ENCODE measurements at regions not wholly inside any gene's neighbourhood (a gene's known extent, or its start where the extent isn't known, plus 50 kb on each side); places are given as distances from the start of the nearest gene placed in this dataset.

GRCh38 chr10:64067009-64067606 is 545.9 kb downstream of the REEP3 start:
- Histone ChIP-seq H3K9me3 (ENCODE audit: control insufficient read depth in 2 of 2, insufficient read depth in 1 of 2, low read depth in 1 of 2, low read length in 1 of 2) (no peaks in the 10 kb centered on the region), H3K36me3 (ENCODE audit: control insufficient read depth in 2 of 2, insufficient read depth in 2 of 2, low read length in 1 of 2) (no peaks in the 10 kb centered on the region), H3K27me3 (ENCODE audit: control insufficient read depth in 1 of 2, insufficient read depth in 2 of 2, low read length in 2 of 2) (no peaks in the 10 kb centered on the region), H3K4me3 (ENCODE audit: low read depth in 1 of 2, low read length in 2 of 2) (no peak overlapping the region), H3K27ac (ENCODE audit: low read depth in 2 of 2, low read length in 1 of 2) (no peak overlapping the region), H3K4me1 (ENCODE audit: control insufficient read depth in 2 of 2, insufficient read depth in 2 of 2, low read length in 1 of 2) (no peaks in the 10 kb centered on the region)
- WGBS, 2 donors, result 39 to 52% methylated on average over 4 of the region's 4 CpGs

DNA sequence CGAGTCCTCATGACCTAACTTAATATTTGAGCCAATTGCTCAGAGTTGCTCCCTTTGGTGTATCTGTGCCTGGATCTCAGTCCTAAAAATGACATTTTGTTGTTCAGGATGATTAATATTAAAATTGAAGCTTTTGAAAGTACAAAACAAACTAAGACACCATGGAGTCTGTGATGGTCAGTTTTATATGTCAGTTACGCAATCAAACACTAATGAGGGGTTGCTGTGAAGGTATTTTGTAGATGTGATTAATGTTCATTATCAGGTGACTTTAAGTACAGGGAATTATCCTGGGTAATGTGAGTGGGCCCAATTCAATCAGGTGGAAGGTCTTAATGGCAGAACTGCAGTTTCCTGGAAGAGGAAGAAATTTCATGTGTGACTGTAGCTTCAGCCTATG is 546.7 kb downstream of the REEP3 start:
- no peak overlapping the region for H3K27ac ChIP-seq (ENCODE audit: low read depth in 2 of 2, low read length in 1 of 2)
- no peaks in the 10 kb centered on the region for H3K27me3 ChIP-seq (ENCODE audit: control insufficient read depth in 1 of 2, insufficient read depth in 2 of 2, low read length in 2 of 2)
- H3K36me3 ChIP-seq (ENCODE audit: control insufficient read depth in 2 of 2, insufficient read depth in 2 of 2, low read length in 1 of 2), result no peaks in the 10 kb centered on the region
- 86 to 94% methylated on average over 2 of the region's 2 CpGs for WGBS, 2 donors
- no peaks in the 10 kb centered on the region for H3K4me1 ChIP-seq (ENCODE audit: control insufficient read depth in 2 of 2, insufficient read depth in 2 of 2, low read length in 1 of 2)
- no peaks in the 10 kb centered on the region for H3K9me3 ChIP-seq (ENCODE audit: control insufficient read depth in 2 of 2, insufficient read depth in 1 of 2, low read depth in 1 of 2, low read length in 1 of 2)
- H3K4me3 ChIP-seq (ENCODE audit: low read depth in 1 of 2, low read length in 2 of 2), result no peak overlapping the region

DNA sequence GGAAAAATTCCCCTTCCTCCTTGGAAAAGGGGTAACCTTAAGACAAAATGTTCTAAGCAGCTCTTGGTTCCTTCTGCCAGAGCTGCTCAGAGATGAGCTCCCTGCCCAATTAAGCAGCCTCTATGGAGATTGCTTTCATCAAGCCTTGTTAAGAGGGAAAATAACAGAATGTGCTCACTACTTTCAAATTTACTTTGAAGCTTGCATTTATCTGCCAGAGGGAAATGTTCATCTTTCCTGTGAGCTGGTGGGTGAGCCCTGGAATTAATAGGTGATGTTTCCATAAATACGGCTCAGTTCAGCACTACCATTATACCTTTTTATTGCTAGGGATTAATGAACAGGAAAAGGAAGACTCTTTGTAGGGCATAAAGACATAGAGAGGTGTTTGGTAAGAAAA is 549.0 kb downstream of the REEP3 start:
- 79 to 81% methylated on average over 1 of the region's 1 CpG for WGBS, 2 donors
- Histone ChIP-seq H3K9me3 (ENCODE audit: control insufficient read depth in 2 of 2, insufficient read depth in 1 of 2, low read depth in 1 of 2, low read length in 1 of 2) (no peaks in the 10 kb centered on the region), H3K27ac (ENCODE audit: low read depth in 2 of 2, low read length in 1 of 2) (no peak overlapping the region), H3K27me3 (ENCODE audit: control insufficient read depth in 1 of 2, insufficient read depth in 2 of 2, low read length in 2 of 2) (no peaks in the 10 kb centered on the region), H3K36me3 (ENCODE audit: control insufficient read depth in 2 of 2, insufficient read depth in 2 of 2, low read length in 1 of 2) (no peaks in the 10 kb centered on the region), H3K4me1 (ENCODE audit: control insufficient read depth in 2 of 2, insufficient read depth in 2 of 2, low read length in 1 of 2) (no peaks in the 10 kb centered on the region), H3K4me3 (ENCODE audit: low read depth in 1 of 2, low read length in 2 of 2) (no peak overlapping the region)

DNA sequence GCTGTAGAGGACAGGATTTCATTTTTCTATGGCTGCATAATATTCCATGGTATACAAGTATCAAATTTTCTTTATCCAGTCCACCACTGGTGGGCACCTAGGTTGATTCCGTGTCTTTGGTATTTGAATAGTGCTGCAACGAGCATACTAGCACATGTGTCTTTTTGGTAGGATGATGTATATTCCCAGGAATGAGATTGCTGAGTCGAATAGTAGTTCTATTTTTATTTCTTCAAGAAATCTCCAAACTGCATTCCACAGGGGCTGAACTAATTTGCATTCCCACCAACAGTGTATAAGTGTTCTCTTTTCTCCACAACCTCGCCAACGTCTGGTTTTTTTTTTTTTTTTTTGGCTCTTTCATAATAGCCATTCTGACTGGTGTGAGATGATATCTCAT is 550.0 kb downstream of the REEP3 start:
- Histone ChIP-seq H3K4me1 (ENCODE audit: control insufficient read depth in 2 of 2, insufficient read depth in 2 of 2, low read length in 1 of 2) (no peaks in the 10 kb centered on the region), H3K9me3 (ENCODE audit: control insufficient read depth in 2 of 2, insufficient read depth in 1 of 2, low read depth in 1 of 2, low read length in 1 of 2) (no peaks in the 10 kb centered on the region), H3K36me3 (ENCODE audit: control insufficient read depth in 2 of 2, insufficient read depth in 2 of 2, low read length in 1 of 2) (no peaks in the 10 kb centered on the region), H3K27ac (ENCODE audit: low read depth in 2 of 2, low read length in 1 of 2) (no peak overlapping the region), H3K4me3 (ENCODE audit: low read depth in 1 of 2, low read length in 2 of 2) (no peak overlapping the region), H3K27me3 (ENCODE audit: control insufficient read depth in 1 of 2, insufficient read depth in 2 of 2, low read length in 2 of 2) (no peaks in the 10 kb centered on the region)
- 56 to 61% methylated on average over 5 of the region's 5 CpGs for WGBS, 2 donors

GRCh38 chr10:64075604-64076003 is 554.4 kb downstream of the REEP3 start:
- Histone ChIP-seq H3K9me3 (ENCODE audit: control insufficient read depth in 2 of 2, insufficient read depth in 1 of 2, low read depth in 1 of 2, low read length in 1 of 2) (no peaks in the 10 kb centered on the region), H3K27me3 (ENCODE audit: control insufficient read depth in 1 of 2, insufficient read depth in 2 of 2, low read length in 2 of 2) (no peaks in the 10 kb centered on the region), H3K4me1 (ENCODE audit: control insufficient read depth in 2 of 2, insufficient read depth in 2 of 2, low read length in 1 of 2) (no peaks in the 10 kb centered on the region), H3K36me3 (ENCODE audit: control insufficient read depth in 2 of 2, insufficient read depth in 2 of 2, low read length in 1 of 2) (no peaks in the 10 kb centered on the region), H3K4me3 (ENCODE audit: low read depth in 1 of 2, low read length in 2 of 2) (no peak overlapping the region), H3K27ac (ENCODE audit: low read depth in 2 of 2, low read length in 1 of 2) (no peak overlapping the region)
- 76 to 88% methylated on average over 2 of the region's 2 CpGs for WGBS, 2 donors

DNA sequence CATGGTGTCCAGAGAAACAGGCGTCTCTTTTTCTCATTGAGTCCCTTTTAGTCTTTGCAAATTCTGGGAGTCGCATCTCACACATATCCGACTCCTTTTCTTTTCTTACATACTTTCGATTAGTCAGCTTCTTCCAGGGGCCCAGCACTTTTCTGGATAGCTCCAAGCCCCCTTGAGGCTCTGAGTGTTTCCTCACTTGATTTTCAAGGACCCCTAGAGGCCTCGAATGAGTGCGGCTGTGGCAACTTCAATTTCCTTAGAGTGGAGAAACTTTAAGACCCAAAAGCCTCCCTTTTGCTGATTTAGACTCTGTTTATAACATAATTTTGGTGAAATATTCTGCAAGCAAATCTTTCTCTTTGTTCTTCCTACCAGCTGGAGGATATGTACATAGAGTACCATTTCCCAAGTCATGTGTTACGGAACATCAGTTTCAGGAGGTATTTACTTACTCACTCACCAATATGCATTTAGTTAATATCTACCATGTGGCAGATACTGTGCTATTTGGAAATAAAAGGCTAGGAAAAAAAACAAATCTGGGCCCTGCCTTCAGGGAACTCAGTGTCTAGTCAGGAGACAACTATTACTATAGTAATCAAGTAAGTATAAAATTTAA is 555.2 kb downstream of the REEP3 start:
- Histone ChIP-seq H3K27ac (ENCODE audit: low read depth in 2 of 2, low read length in 1 of 2) (no peak overlapping the region), H3K4me3 (ENCODE audit: low read depth in 1 of 2, low read length in 2 of 2) (no peak overlapping the region), H3K36me3 (ENCODE audit: control insufficient read depth in 2 of 2, insufficient read depth in 2 of 2, low read length in 1 of 2) (no peaks in the 10 kb centered on the region), H3K4me1 (ENCODE audit: control insufficient read depth in 2 of 2, insufficient read depth in 2 of 2, low read length in 1 of 2) (no peaks in the 10 kb centered on the region), H3K9me3 (ENCODE audit: control insufficient read depth in 2 of 2, insufficient read depth in 1 of 2, low read depth in 1 of 2, low read length in 1 of 2) (no peaks in the 10 kb centered on the region), H3K27me3 (ENCODE audit: control insufficient read depth in 1 of 2, insufficient read depth in 2 of 2, low read length in 2 of 2) (no peaks in the 10 kb centered on the region)
- 79 to 87% methylated on average over 7 of the region's 7 CpGs for WGBS, 2 donors

GRCh38 chr10:64079341-64079740 is 558.1 kb downstream of the REEP3 start:
- Histone ChIP-seq H3K4me3 (ENCODE audit: low read depth in 1 of 2, low read length in 2 of 2) (no peak overlapping the region), H3K27ac (ENCODE audit: low read depth in 2 of 2, low read length in 1 of 2) (no peak overlapping the region), H3K36me3 (ENCODE audit: control insufficient read depth in 2 of 2, insufficient read depth in 2 of 2, low read length in 1 of 2) (no peaks in the 10 kb centered on the region), H3K27me3 (ENCODE audit: control insufficient read depth in 1 of 2, insufficient read depth in 2 of 2, low read length in 2 of 2) (no peaks in the 10 kb centered on the region), H3K4me1 (ENCODE audit: control insufficient read depth in 2 of 2, insufficient read depth in 2 of 2, low read length in 1 of 2) (no peaks in the 10 kb centered on the region), H3K9me3 (ENCODE audit: control insufficient read depth in 2 of 2, insufficient read depth in 1 of 2, low read depth in 1 of 2, low read length in 1 of 2) (no peaks in the 10 kb centered on the region)
- WGBS, 2 donors, result 52 to 75% methylated on average over 1 of the region's 1 CpG

DNA sequence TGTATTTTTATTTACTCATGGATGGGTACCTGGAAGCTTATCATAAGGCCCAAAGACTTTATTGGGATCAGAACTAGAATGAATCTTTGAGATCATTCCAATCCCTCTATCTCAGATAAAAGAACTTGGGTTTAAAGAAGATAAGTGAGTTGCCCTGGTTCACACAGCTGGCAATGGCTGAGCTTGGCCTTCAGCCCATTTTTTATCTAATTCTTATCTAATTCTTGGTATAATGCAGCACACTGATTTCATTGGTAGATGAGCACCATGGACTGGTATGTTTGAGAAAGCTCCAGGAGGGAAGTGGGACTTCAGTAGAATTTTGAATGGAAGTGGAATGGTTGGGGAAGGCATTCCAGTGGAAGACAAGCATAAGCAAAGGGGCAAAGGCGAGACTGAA is 558.9 kb downstream of the REEP3 start:
- no peaks in the 10 kb centered on the region for H3K27me3 ChIP-seq (ENCODE audit: control insufficient read depth in 1 of 2, insufficient read depth in 2 of 2, low read length in 2 of 2)
- H3K4me3 ChIP-seq (ENCODE audit: low read depth in 1 of 2, low read length in 2 of 2), result no peak overlapping the region
- H3K27ac ChIP-seq (ENCODE audit: low read depth in 2 of 2, low read length in 1 of 2), result no peak overlapping the region
- H3K9me3 ChIP-seq (ENCODE audit: control insufficient read depth in 2 of 2, insufficient read depth in 1 of 2, low read depth in 1 of 2, low read length in 1 of 2), result no peaks in the 10 kb centered on the region
- H3K36me3 ChIP-seq (ENCODE audit: control insufficient read depth in 2 of 2, insufficient read depth in 2 of 2, low read length in 1 of 2), result no peaks in the 10 kb centered on the region
- WGBS, 2 donors, result 76 to 83% methylated on average over 1 of the region's 1 CpG
- H3K4me1 ChIP-seq (ENCODE audit: control insufficient read depth in 2 of 2, insufficient read depth in 2 of 2, low read length in 1 of 2), result no peaks in the 10 kb centered on the region

DNA sequence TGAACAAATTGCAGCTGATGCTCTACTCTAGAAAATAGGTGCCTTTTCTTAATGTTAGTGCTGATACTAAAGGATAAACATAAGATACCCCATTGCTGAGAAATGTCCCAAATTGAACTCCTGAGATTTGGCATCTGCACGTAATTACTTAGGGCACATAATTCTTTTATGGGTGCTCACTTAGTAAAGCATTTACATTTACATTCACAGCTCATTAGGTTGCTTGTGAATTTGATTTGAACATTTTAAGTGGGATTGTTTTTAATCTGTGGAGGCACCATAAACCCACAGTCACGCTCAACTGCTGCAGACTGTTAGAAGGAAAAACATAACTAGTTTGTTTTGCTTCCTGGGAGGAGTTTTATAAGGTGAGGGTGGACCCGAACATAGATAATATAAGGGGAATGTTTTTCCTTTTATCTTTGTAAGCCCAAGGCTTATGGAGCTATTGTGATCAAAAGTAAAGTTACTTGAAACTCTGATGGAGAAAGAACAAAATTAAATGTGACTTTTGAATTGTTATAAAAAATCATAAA is 560.8 kb downstream of the REEP3 start:
- Histone ChIP-seq H3K36me3 (ENCODE audit: control insufficient read depth in 2 of 2, insufficient read depth in 2 of 2, low read length in 1 of 2) (no peaks in the 10 kb centered on the region), H3K9me3 (ENCODE audit: control insufficient read depth in 2 of 2, insufficient read depth in 1 of 2, low read depth in 1 of 2, low read length in 1 of 2) (no peaks in the 10 kb centered on the region), H3K4me3 (ENCODE audit: low read depth in 1 of 2, low read length in 2 of 2) (no peak overlapping the region), H3K27ac (ENCODE audit: low read depth in 2 of 2, low read length in 1 of 2) (no peak overlapping the region), H3K27me3 (ENCODE audit: control insufficient read depth in 1 of 2, insufficient read depth in 2 of 2, low read length in 2 of 2) (no peaks in the 10 kb centered on the region), H3K4me1 (ENCODE audit: control insufficient read depth in 2 of 2, insufficient read depth in 2 of 2, low read length in 1 of 2) (no peaks in the 10 kb centered on the region)
- 60 to 66% methylated on average over 3 of the region's 3 CpGs for WGBS, 2 donors

Measured in esophagus (tissue), 2 donors.